Stimulated activated CD4-positive, alpha-beta T cell treated with anti-CD3 and anti-CD28 coated beads, Interleukin-12 subunit alpha, Interleukin-12 subunit beta, amount 100 ng/mL, for 24 hours (primary cell): ENCODE measurements at regions not wholly inside any gene's neighbourhood (a gene's known extent, or its start where the extent isn't known, plus 50 kb on each side); places are given as distances from the start of the nearest gene placed in this dataset.

Source experiments
- DNase-seq, 2 experiments: peaks; one replicate each; pipeline ENCODE4 v3.0.0-alpha.2; 2020; ENCODE audit warnings: low read depth in 2 of 2

DNA sequence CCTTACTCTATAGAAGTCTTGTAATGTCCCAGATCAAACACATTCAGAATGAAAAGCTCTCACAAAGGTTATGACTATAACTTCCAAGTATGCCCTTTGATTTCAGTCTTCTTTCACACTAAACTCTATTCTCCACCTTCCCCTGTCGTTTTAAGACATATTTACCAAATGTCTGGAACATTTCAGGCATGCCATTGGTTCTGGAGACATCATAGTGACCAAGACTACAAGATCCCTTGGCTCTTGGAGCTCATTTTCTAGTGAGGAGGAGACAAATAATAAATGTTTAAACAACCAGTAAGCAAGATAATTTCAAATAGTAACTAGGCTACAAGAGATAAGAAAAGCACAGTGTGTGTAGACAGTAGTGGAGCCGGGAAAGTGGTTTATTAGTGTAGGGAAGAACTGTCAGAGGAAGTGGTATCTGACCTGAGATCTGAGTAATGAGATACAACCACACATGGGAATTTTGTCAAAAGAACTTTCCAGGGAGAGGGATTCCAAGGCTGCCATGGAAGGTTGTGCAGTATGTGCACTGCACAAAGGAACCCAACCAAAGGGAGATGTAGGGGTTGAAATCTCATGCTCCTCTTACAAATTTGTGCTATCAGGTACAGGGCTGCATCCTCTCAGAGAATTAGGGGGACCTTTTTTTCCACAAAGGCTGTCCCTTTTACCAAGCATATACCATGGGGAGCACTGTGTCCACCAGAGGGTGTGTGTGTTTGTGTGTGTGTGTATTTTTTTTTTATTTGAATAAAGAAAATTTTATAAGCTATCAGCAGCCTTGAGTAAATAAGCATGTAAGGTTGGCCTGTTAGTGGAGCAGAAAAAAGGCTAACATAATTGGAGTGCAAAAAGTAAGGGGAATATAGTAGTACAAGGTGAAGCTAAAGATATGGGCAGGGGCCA lies 1279.1 kb upstream of the WWC1 start:
- no peak for DNase-seq

DNA sequence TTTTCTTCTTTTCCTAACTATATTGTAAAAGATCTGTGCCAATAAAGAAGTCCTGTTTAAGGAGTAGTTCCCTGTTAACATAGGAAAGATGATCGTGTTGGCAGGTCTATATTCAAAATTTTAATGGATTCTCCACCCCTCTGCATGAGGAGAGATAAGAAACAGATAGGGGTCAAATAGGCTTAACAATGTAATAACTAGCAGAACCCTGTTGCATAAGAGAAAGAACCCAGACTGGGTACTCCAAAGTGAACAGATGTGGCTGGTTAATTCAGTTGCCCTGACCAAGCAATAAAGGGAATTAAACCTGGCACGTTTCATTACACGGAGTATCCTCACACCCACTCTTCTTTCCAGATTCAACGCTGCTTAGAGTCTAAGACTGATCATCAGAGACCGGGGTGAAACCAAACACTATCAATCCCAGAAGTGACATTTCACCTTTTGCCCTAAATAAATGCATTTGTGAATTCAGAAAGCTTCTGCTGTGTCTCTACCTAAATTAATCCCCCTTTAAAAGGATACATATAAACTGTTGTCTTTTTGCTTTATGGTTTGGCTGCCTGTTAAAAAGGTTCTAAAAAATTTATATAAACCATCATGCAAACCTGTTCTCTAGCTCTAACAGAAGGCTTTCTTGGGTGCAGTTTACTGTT lies 1276.9 kb upstream of the WWC1 start:
- DNase-seq: no peak

DNA sequence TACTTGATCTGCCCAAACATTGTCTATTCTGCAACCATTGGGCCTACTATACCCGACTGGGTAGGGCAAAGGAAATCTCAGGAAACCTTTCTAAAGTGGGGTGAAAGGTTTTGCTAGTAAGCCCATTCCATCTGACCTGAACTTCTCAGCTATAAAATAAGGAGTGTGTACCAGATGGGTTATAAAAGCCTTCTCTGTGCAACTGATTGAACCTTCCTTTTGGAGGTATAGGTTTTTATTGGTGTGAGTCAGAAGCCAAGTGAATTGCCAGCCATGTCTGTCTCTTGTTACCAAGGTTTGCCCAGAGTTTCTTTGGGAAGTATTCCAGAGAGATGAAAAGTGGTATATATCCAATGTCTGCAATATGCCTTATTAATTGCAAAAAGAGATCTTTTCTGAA lies 1271.0 kb upstream of the WWC1 start:
- no peak for DNase-seq

DNA sequence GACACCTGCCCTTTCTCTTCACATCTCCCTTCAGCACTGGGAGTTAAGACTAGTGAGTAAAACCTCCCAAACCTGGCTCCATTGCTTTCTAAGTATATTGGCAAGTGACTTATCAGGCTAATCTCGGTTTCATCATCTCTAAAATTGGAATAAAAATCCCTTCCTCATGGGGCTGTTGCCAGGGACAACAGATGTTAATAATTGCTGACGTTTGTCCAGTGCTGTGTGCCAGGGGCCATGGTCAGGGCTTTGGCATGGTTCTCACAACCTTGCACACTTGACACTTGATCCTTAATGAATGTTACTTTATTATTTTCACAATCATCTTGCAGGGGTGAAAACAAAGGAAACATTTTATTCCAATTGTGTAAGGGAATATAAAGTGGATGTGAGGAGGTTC lies 1262.0 kb upstream of the WWC1 start:
- DNase-seq: no peak

DNA sequence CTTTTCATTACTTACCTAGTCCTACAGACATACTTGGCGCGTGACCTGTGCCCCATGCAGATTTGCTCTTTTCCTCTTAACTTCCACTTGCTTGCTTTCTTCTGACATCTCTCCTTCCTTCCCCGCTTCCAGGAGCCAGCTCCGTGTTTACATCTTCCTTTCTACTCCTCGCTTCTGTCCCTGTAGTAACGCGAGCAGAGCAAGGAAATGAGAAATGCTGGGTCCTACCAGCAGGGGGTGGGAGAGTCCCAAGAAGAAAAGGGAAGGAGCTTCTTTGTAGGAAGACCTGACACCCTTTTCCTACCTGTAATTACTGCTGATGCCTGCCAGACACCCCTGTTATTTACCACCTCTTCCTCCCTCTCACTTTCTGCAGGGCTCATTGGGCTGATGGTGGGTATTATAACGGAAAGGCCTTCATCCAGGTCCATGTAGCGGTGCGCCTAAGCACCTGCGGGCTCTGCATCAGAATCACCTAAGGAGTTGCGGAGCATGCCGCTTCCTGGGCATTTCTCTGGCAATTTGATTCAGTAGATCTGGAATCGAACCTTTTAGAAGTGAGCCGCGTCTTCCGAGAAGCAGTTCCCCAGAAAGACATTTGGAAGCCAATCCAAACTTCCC lies 1260.8 kb upstream of the WWC1 start:
- DNase-seq: no peak

DNA sequence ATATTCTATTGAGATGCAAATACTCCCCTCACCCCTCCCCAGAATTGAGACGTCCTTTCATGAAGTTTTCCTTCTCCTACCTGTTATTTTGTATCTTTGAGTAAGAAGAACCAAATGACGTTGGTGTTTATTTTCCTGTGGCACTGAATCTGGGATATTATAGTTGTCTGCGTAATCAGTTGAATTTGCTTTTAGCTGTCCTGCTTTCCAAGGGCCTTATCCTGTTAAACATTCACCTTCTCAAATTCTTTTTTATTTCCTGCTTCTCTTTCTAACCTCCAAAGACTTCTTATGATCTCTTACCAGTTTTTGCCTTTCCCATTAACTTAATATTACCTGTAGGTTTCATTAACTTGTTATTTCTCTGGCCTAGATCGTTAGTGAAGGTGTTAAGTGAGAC lies 1254.9 kb upstream of the WWC1 start:
- DNase-seq: no peak

DNA sequence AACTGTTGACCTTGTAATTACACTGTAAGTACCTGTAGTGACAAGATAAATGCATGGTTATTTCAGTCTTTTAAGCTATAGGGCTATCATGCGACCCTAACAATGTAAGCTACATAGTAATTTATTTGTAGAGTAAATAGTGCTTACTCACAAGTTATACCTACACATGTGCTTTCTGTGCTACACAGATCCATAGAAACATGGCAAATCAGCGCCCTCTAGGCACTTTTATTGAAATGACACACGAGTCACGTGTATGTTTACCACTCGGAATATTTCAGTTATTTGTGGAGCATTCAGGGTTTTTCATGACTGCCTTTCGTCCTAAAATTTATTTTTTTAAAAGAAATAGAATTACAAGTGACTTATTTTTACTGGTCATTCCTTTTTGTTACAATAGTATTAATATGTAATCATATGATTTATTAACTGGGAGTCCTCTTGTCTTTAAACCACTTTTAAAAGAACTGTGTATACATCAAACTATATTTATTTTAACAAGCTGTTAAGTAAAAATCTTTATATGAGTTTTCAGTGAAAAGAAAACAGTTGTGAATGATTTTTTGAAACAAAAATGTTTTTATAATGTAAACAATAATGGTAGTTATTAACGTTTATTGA lies 1242.3 kb upstream of the WWC1 start:
- DNase-seq: no peak

DNA sequence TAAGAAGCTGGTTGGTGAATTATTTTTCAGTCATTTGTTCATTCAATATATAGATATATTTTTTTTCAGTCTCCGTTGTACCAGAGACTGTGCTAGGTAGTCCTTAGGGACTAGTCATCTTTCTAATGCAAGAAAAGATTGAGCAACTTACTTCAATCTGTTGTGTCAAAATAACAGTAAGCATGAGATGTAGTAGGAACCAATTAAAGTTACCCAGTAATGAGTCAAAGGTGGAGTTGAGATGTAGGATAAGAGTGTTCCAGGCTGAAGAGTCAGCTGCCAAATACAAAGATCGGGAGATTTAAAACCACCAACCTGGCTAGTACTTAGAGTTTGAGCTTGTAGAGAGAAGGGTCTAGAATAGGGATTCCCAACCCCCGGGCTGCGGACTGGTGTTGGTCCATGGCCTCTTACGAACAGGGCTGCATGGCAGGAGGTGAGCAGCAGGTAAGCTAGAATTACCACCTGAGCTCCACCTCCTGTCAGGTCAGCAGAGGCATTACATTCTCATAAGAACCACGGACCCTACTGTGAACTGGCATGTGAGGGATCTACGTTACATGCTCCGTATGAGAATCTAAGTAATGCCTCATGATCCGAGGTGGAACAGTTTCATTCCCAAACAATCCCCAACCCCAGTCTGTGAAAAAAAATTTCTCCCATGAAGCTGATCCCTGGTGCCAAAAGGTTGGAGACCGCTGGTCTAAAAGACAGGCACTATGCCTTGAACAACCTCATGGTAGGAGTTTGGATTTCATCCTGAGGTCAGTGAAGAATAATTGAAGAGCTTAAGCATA lies 1241.5 kb upstream of the WWC1 start:
- DNase-seq: no peak

DNA sequence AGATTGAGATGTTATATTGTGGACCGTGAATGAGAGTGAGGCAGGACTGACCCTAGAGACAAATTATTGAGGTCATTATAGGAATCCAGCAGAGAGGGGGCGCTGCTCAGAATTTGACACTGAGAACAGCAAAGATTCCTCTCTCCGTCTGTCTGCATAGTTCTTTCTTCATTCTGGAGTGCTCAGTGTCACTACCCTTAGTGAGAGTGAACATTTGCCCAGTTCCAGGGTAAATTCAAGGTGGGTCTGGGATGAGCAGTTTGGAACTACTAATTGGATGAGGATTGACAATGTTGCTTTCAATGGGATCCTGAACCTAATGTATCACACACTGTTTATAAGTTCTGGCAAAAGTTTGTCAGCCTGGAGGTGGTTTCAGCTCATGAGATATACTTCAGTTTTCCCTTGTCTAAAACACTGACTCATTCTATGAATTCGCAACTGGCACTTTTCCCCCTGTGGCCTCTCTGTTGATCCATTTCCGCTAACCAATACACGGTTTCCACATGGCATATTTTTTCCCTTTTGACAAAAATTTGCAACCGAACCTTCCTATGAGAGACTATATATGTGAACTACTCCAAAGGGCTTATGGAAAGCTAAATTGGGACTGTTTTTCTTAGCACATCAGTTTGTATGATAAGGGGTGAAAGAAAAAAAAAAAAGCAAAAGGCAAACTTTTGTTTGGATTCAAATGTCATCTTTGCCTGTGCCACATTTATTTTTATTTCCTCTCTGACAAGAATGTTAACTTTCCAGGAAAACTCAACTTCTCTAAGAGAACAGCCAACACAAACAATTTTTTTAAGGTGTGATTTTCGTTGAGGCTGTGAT lies 1240.7 kb upstream of the WWC1 start:
- no peak for DNase-seq

DNA sequence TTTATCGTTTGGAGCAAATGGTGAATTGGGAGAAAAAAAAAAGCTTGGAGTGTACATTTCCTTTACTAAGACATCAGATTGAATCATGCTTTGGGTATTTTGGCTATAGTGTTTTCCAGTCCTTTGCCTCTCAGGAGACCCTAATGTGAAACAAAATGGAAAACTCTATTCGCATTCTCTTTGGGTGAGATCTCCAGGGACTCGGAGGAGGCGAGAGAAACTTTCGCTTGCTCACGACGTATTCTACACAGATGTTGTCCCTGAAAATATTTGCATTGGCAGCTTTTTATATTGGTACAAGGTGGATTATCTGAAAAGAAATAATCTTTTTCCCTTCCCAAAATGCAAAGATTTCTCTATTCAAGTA lies 1240.1 kb upstream of the WWC1 start:
- DNase-seq: no peak

DNA sequence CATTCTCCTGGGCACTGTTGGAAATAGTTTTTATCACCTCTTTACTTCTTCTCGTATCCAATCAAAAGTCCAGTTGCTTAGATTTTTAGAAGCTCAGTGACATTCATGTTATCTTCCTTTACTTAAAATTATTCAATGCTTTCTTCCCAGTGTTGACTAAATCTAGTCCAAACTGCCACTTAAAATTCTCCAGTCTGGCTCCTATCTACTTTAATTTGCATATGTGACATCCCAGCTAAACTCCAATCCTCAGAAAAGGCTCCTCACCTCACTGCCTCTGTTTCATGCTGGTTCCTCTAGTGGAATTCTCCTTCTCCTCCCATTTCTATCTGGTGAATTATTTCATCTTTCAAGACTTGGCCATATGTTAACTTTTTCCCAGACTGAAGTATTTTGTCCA lies 1238.7 kb upstream of the WWC1 start:
- no peak for DNase-seq

DNA sequence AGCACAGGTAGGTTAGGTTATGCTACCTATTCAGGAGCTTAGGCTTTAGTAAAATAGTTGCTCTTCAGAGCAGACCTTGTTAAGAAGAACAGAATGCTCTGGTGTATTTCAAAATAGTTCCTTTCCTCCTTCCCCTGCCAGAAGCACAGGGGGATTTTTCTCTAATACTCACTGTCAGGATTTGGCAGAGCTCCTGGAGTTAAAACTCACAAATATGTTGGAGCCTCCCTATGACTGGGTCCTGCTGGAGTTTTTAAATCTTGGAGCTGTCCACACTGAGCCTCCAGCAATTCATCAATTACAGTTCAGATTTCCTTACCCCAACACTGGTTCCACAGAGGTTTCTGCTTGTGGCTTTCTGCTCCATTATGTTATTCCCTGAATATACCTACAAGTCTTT lies 1233.8 kb upstream of the WWC1 start:
- DNase-seq: no peak

DNA sequence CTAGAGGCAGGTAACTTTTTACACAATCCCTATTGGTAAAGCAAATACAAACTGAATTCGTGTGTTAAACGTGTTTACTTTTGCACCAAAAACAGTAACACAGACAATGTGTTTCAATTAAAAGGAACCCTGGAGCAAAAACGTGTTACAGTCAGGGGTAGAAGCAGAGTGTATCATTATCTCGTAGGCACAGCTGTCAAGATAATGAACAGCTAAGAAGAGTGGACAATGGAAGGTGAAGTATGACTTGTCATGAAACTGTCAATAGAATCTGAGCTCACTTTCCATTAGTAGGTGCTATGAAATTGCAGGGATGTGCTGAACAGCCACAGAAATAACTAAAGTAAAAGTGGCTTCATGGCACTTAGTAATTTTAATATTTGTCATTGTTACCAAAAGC lies 1229.8 kb upstream of the WWC1 start:
- no peak for DNase-seq

DNA sequence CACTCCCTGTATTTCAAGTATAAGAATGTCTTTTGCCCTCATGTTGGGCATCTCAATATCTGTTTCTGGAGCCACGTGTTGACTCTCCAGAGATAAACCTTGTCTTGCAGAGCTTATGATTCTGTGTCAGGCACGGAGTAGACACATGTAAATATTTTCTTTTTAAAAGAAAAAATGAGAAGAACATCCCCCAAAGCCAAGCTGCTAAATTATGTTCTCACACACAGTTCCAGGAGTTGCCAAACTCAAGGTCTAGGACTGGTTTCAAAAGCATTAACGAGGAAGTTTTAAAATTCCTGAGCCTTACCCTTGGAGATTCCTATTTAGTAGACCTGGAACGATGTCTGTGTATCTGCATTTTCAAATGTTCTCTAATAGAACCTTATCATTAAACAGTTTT lies 1228.3 kb upstream of the WWC1 start:
- DNase-seq: no peak

DNA sequence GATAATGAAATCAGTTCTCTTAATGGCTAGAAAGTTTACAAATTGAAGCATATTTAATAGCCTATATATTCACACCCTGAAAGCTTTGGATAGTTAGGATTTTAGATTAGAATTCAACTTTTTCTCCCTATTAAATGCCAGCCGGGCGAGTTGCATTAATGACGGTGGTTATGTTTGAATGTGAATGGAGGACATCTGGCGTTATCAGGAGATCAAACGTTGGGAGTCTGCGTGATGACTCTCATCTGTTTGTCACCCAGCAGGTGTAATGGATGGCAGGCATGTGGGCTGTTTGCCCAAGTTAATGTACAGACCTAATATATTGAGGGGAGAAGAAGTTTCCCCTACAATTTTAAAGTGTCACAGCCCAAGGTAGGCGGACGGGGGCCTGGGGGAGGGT lies 1227.7 kb upstream of the WWC1 start:
- DNase-seq: no peak

DNA sequence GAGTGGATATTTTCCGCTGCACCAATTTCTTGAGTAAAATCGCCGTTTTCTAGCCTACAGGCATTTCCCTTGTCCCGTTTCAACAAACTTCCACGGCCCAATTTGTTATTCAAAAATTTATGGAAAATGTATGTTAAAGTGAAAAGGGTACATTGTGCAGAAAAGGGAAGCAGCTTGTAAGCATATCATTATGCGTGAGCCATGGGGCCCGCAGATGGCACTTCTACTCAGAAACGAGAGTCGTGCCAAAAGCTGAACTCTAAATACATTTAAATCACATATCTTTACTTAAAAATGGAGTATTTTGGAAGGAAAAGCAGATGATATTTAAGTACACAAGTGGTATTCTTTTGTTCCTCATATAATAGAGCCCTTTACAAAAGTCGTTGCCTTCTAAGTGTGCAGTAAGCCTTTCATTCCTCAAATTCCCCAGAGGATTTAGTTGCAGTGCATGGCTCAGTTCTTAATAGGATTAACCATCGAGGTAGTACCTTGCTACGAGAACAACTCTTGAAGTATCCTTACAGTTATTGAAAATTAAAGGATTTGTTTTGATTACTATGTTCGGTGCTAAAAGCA lies 1227.2 kb upstream of the WWC1 start:
- no peak for DNase-seq

DNA sequence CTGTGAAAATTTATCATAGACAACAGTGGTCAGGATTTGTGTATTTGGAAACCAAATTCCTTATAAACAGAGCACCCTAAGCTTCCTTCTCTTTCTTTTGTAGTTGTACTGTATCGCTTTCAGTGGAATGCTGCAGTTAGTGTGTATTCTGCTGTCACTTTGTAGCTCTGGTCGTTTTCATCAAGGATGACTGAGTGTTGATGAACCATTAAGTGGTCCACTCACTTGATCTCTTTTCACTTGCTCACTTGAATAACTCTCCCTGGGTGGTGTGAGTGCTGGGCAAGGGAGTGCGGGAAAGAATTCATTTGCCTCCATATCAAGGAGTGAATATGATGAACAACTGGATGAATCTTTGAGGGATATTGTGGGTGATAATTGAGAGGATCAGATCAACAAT lies 1225.7 kb upstream of the WWC1 start:
- no peak for DNase-seq

DNA sequence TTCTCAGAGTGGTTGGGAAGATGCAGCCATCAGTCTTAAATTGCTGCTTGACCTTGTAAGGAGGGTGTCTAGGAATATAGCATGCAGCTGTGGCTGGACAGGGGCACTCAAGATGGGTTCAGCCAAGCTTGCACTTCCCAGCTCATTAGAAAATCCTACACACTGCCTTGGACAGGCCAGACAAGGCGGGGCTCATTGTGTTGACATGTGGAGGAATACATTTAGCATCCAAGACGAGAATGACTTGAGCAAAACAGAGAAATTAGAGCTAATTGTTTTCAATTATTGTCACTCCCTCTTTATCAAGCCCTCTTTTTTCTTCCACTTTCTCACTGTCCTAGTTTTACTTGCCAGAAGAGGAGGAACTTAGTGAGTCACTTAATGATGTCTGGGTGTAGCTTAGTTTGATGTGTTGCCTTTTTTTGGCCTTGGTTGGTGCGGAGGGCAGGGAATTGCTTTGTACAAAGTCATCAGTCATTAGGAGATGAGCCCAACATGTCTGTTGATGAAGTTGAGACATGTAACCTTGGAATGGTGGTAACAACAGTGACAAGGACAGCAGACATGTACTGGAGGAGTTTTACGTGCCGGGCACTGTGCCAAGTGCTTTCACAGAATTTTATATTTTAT lies 1219.3 kb upstream of the WWC1 start:
- no peak for DNase-seq

DNA sequence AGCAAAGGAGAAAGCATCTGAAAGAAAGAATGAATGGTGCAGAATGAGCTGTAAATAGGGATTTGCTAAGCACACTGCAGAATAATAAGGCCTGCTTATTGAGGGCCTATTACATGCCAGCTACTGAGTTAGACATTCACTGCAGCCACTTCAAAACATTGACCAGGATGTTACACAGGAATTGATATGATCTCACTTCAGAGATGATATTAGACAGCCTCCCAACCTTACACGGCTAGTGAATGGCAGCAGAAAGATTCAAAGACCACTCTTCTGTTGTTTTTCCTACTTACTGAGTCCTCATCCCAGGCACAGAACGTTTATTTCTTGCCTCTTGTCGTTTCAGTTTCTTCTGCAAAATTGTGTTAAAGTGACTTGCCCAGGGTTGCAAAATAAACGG lies 1209.9 kb upstream of the WWC1 start:
- no peak for DNase-seq

DNA sequence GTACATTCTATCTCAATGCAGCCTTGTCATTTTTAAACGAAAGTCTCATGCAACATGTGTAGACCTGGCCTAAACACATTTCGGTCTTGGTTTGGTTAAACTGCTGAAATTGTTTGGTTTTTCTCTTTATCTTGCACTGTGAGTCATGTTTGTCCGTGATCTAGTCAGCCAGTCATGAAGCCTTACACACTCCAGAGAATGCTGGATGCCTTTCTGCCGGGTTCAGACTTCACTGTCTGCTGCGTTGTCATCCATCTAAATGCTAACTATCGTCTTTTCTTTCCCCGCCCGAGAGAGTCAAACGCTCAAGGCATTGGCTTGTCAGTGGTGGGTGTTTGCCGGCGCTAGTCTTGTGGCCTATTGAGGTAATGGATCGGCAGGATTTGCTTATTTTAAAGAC lies 1194.6 kb upstream of the WWC1 start:
- no peak for DNase-seq
